ENCODE measurements at regions not wholly inside any gene's neighbourhood (a gene's known extent, or its start where the extent isn't known, plus 50 kb on each side); places are given as distances from the start of the nearest gene placed in this dataset.

DNA sequence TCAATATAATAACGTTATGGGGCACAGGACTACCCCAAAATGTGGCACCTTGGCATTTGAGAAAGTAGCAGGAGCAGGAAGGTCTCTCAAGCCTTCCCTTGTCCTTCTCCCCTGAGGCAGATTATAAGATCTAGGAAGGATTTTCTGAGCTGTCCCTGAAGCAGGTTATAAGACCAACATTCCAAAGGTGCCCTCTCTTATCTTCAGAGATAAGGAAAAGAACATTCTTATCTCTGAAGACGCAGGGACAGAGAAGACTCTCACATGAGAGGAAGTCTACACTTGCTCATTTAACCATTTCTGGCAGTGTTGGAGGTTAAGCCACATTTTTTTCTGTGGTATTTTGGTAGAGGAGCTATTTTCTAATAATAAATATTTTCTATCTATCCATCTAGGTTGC, 437.9 kb upstream of the MAOA start:
- Histone ChIP-seq H3K79me2 (ENCODE audit: control insufficient read depth, insufficient read depth, low read length, poor library complexity) (no peaks in the 10 kb centered on the region), H3K79me1 (ENCODE audit: low read length) (no peaks in the 10 kb centered on the region), H3K27me3 (ENCODE audit: insufficient read depth, low read length) (no peaks in the 10 kb centered on the region), H2BK120ac (ENCODE audit: insufficient read depth, low read length, poor library complexity) (no peak overlapping the region), H3K18ac (ENCODE audit: low read length) (no peak overlapping the region), H4K91ac (ENCODE audit: low read depth, low read length) (no peak overlapping the region), H3K9me3 (ENCODE audit: insufficient read depth, low read depth, low read length) (no peaks in the 10 kb centered on the region), H2AK5ac (ENCODE audit: low read length) (no peak overlapping the region), H3K4me1 (ENCODE audit: control insufficient read depth in 1 of 2, insufficient read depth in 2 of 2, low read length in 2 of 2) (no peaks in the 10 kb centered on the region), H3K27ac (ENCODE audit: low read depth, low read length) (no peak overlapping the region), H3K4ac (ENCODE audit: low read depth, low read length) (no peak overlapping the region), H2BK12ac (ENCODE audit: low read length) (no peak overlapping the region), H3K9ac (ENCODE audit: low read length) (no peak overlapping the region), H3K4me2 (ENCODE audit: low read length) (no peak overlapping the region), H2AFZ (ENCODE audit: insufficient read depth, low read length, poor library complexity) (no peak overlapping the region), H4K12ac (ENCODE audit: low read depth, low read length) (no peak overlapping the region), H4K8ac (ENCODE audit: low read depth, low read length) (no peak overlapping the region), H3K4me3 (ENCODE audit: low read depth, low read length) (no peak overlapping the region), H3K36me3 (ENCODE audit: control insufficient read depth in 1 of 2, insufficient read depth in 2 of 2, low read length in 2 of 2) (no peaks in the 10 kb centered on the region), H3K23ac (ENCODE audit: low read length) (no peak overlapping the region), H3K14ac (ENCODE audit: low read length) (no peak overlapping the region), H2BK5ac (ENCODE audit: low read depth, low read length, poor library complexity) (no peak overlapping the region)
- DNase-seq = peak in 1 of 2 donors; percentile 43
- WGBS (ENCODE audit: extremely low coverage, insufficient coverage, insufficient read length) = no CpG with 5 or more reads among the region's 2 CpGs

DNA sequence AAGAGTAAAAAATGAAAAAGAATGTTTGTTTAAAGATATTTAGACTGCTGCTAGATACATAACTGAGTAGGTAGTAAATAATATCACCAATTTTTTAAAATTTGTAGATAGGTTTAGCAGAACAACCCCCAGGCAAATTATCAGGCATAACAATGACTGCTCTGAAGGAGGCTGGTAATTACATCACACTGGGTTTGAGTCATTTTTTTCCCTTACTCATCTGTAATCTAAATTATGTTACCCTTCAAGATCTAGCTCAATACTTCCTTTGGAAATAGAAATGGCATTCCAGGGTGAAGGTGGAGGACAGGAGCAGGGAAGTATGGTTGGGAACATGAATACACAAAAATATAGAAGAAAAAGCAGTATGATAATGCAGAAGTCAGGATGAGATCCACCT, 431.6 kb upstream of the MAOA start:
- no peak overlapping the region for H3K4ac ChIP-seq (ENCODE audit: low read depth, low read length)
- H2AK5ac ChIP-seq (ENCODE audit: low read length) = no peak overlapping the region
- no peak overlapping the region for H3K14ac ChIP-seq (ENCODE audit: low read length)
- peak; percentile 25 to 73 for DNase-seq
- no peaks in the 10 kb centered on the region for H3K4me1 ChIP-seq (ENCODE audit: control insufficient read depth in 1 of 2, insufficient read depth in 2 of 2, low read length in 2 of 2)
- no peaks in the 10 kb centered on the region for H3K27me3 ChIP-seq (ENCODE audit: insufficient read depth, low read length)
- no peaks in the 10 kb centered on the region for H3K36me3 ChIP-seq (ENCODE audit: control insufficient read depth in 1 of 2, insufficient read depth in 2 of 2, low read length in 2 of 2)
- no peak overlapping the region for H4K8ac ChIP-seq (ENCODE audit: low read depth, low read length)
- no peak overlapping the region for H3K9ac ChIP-seq (ENCODE audit: low read length)
- no peak overlapping the region for H2BK120ac ChIP-seq (ENCODE audit: insufficient read depth, low read length, poor library complexity)
- no peak overlapping the region for H3K4me3 ChIP-seq (ENCODE audit: low read depth, low read length)
- no peak overlapping the region for H2BK5ac ChIP-seq (ENCODE audit: low read depth, low read length, poor library complexity)
- H3K4me2 ChIP-seq (ENCODE audit: low read length) = no peak overlapping the region
- no peaks in the 10 kb centered on the region for H3K79me2 ChIP-seq (ENCODE audit: control insufficient read depth, insufficient read depth, low read length, poor library complexity)
- no peak overlapping the region for H4K12ac ChIP-seq (ENCODE audit: low read depth, low read length)
- H3K23ac ChIP-seq (ENCODE audit: low read length) = no peak overlapping the region
- no peak overlapping the region for H3K27ac ChIP-seq (ENCODE audit: low read depth, low read length)
- H3K18ac ChIP-seq (ENCODE audit: low read length) = no peak overlapping the region
- H2BK12ac ChIP-seq (ENCODE audit: low read length) = no peak overlapping the region
- no peak overlapping the region for H4K91ac ChIP-seq (ENCODE audit: low read depth, low read length)
- H3K79me1 ChIP-seq (ENCODE audit: low read length) = no peaks in the 10 kb centered on the region
- no peaks in the 10 kb centered on the region for H3K9me3 ChIP-seq (ENCODE audit: insufficient read depth, low read depth, low read length)
- H2AFZ ChIP-seq (ENCODE audit: insufficient read depth, low read length, poor library complexity) = no peak overlapping the region

DNA sequence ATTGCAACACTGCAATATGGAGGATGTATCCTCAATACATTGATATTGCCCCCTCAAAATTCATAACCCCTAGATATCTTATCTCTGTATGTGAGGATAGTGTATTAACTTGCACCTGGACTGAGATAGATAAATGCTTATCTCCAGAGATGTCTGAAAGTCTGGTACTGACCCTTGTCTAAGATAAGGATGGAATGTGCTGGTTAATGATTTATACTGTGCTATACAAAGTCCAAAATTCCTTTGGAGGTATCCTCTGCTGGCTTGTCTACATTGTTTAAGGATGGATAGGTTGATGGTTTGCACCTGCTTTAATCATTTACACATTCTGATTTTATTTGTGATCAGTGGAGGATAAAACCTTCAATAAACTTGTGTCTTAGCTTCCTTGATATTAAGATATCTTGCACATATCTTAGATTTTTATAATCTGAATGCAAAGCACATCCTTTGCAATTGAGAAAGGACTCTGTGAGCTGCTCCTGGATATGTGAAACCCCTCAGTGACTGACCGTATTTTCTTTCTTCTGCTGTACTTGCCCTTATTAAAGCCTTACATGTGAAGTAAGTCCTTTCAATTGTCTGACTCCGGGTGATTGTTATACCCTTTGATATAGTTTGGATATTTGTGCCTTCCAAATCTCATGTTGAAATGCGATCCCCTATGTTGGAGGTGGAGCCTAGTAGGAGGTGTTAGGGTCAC, 430.3 kb upstream of the MAOA start:
- Histone ChIP-seq H4K8ac (ENCODE audit: low read depth, low read length) (no peak overlapping the region), H3K9ac (ENCODE audit: low read length) (no peak overlapping the region), H3K36me3 (ENCODE audit: control insufficient read depth in 1 of 2, insufficient read depth in 2 of 2, low read length in 2 of 2) (no peaks in the 10 kb centered on the region), H2BK120ac (ENCODE audit: insufficient read depth, low read length, poor library complexity) (no peak overlapping the region), H3K9me3 (ENCODE audit: insufficient read depth, low read depth, low read length) (no peaks in the 10 kb centered on the region), H2BK12ac (ENCODE audit: low read length) (no peak overlapping the region), H3K14ac (ENCODE audit: low read length) (no peak overlapping the region), H3K79me2 (ENCODE audit: control insufficient read depth, insufficient read depth, low read length, poor library complexity) (no peaks in the 10 kb centered on the region), H3K4ac (ENCODE audit: low read depth, low read length) (no peak overlapping the region), H4K91ac (ENCODE audit: low read depth, low read length) (no peak overlapping the region), H3K27ac (ENCODE audit: low read depth, low read length) (no peak overlapping the region), H3K4me2 (ENCODE audit: low read length) (no peak overlapping the region), H3K23ac (ENCODE audit: low read length) (no peak overlapping the region), H3K79me1 (ENCODE audit: low read length) (no peaks in the 10 kb centered on the region), H2AK5ac (ENCODE audit: low read length) (no peak overlapping the region), H3K4me3 (ENCODE audit: low read depth, low read length) (no peak overlapping the region), H3K18ac (ENCODE audit: low read length) (no peak overlapping the region), H4K12ac (ENCODE audit: low read depth, low read length) (no peak overlapping the region), H3K4me1 (ENCODE audit: control insufficient read depth in 1 of 2, insufficient read depth in 2 of 2, low read length in 2 of 2) (no peaks in the 10 kb centered on the region), H2AFZ (ENCODE audit: insufficient read depth, low read length, poor library complexity) (no peak overlapping the region), H2BK5ac (ENCODE audit: low read depth, low read length, poor library complexity) (no peak overlapping the region), H3K27me3 (ENCODE audit: insufficient read depth, low read length) (no peaks in the 10 kb centered on the region)
- no CpG with 5 or more reads among the region's 3 CpGs for WGBS (ENCODE audit: extremely low coverage, insufficient coverage, insufficient read length)
- peak; percentile 2 to 77 for DNase-seq

DNA sequence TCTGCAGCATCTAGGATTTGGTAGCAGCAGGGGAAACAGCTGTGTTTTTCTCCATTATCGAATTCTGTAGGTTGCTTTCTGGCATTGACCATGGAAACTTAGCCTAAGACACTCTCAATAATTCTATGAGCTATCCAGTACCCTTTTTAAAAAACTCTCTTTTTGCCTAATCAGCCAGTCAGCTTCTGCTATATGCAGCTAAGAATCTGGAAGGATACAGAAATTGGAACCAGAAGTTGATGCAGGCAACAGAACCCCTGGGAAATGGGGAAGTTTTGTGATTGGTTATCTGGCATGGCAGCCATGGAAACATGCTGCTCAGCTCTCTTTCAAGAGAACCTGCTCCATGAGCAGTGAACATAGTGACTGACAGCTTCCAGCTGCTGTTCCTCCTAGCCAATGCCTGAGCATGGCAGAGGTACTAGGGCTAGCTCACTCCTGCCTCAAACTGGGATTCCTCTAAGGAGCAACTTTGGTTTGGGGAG, 417.6 kb upstream of the MAOA start:
- Histone ChIP-seq H3K79me1 (ENCODE audit: low read length) (no peaks in the 10 kb centered on the region), H3K4me2 (ENCODE audit: low read length) (no peak overlapping the region), H2AFZ (ENCODE audit: insufficient read depth, low read length, poor library complexity) (no peak overlapping the region), H3K14ac (ENCODE audit: low read length) (no peak overlapping the region), H3K4ac (ENCODE audit: low read depth, low read length) (no peak overlapping the region), H4K91ac (ENCODE audit: low read depth, low read length) (no peak overlapping the region), H3K36me3 (ENCODE audit: control insufficient read depth in 1 of 2, insufficient read depth in 2 of 2, low read length in 2 of 2) (no peaks in the 10 kb centered on the region), H3K18ac (ENCODE audit: low read length) (no peak overlapping the region), H2AK5ac (ENCODE audit: low read length) (no peak overlapping the region), H4K12ac (ENCODE audit: low read depth, low read length) (no peak overlapping the region), H2BK12ac (ENCODE audit: low read length) (no peak overlapping the region), H2BK120ac (ENCODE audit: insufficient read depth, low read length, poor library complexity) (no peak overlapping the region), H3K79me2 (ENCODE audit: control insufficient read depth, insufficient read depth, low read length, poor library complexity) (no peaks in the 10 kb centered on the region), H4K8ac (ENCODE audit: low read depth, low read length) (no peak overlapping the region), H3K27me3 (ENCODE audit: insufficient read depth, low read length) (no peaks in the 10 kb centered on the region), H3K27ac (ENCODE audit: low read depth, low read length) (no peak overlapping the region), H3K9ac (ENCODE audit: low read length) (no peak overlapping the region), H3K23ac (ENCODE audit: low read length) (no peak overlapping the region), H3K4me3 (ENCODE audit: low read depth, low read length) (no peak overlapping the region), H2BK5ac (ENCODE audit: low read depth, low read length, poor library complexity) (no peak overlapping the region), H3K4me1 (ENCODE audit: control insufficient read depth in 1 of 2, insufficient read depth in 2 of 2, low read length in 2 of 2) (no peaks in the 10 kb centered on the region), H3K9me3 (ENCODE audit: insufficient read depth, low read depth, low read length) (no peaks in the 10 kb centered on the region)
- WGBS (ENCODE audit: extremely low coverage, insufficient coverage, insufficient read length) = no CpG with 5 or more reads among the region's 1 CpG
- no peak for DNase-seq

Measured in trophoblast cell (in vitro differentiated cells and primary cell).